Keratinocyte (primary cell): ENCODE measurements at regions not wholly inside any gene's neighbourhood (a gene's known extent, or its start where the extent isn't known, plus 50 kb on each side); places are given as distances from the start of the nearest gene placed in this dataset.

Experiments used
- EZH2 ChIP-seq: IDR thresholded peaks from one replicate; pipeline ENCODE4 v1.6.1; 2012; ENCODE audit warnings: inconsistent platforms, mild to moderate bottlenecking, low read length, moderate library complexity
- TF ChIP-seq, protein P1 (sequence below), 3 experiments: IDR thresholded peaks in 1 of 3; conservative IDR thresholded peaks in 1 of 3; optimal IDR thresholded peaks in 1 of 3; 2 replicates in 2 of 3; 3 replicates in 1 of 3; pipeline versions ENCODE3 to v1.5.1; 2011; ENCODE audit warnings: low read length in 3 of 3, mild to moderate bottlenecking in 3 of 3, moderate library complexity in 2 of 3, control low read depth in 1 of 3, inconsistent platforms in 1 of 3; ENCODE audit not compliant: insufficient read depth in 2 of 3; ENCODE audit errors: extremely low read depth in 1 of 3

DNA sequence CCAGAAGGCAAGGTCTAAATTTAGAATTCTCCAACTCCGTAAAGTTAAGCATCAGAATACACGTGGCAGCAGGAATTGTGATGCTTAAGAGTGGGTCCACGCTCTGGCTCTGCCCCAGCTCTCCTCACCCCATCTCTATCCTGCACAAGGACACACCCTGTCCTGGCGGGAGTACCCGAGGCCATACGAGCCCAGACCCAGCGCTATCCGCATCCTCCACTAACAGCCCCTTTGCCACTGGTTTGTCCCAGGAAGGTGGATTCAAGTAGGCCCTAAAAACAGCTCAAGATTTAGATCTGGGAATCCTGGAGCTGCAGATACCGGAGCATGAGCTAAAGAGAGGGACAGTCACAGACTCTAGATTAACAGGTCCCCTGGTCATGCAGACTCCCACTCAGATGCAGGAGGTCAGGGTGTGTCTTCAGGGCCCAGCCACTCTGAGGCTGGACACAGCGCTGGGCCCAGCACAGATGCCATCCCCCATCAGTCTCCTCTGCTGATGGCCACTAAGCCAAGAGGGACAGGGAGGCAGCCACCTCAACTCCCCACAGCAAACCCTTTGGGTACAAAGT lies 393.3 kb downstream of the NPHP4 start:
- TF ChIP-seq, protein P1, sequence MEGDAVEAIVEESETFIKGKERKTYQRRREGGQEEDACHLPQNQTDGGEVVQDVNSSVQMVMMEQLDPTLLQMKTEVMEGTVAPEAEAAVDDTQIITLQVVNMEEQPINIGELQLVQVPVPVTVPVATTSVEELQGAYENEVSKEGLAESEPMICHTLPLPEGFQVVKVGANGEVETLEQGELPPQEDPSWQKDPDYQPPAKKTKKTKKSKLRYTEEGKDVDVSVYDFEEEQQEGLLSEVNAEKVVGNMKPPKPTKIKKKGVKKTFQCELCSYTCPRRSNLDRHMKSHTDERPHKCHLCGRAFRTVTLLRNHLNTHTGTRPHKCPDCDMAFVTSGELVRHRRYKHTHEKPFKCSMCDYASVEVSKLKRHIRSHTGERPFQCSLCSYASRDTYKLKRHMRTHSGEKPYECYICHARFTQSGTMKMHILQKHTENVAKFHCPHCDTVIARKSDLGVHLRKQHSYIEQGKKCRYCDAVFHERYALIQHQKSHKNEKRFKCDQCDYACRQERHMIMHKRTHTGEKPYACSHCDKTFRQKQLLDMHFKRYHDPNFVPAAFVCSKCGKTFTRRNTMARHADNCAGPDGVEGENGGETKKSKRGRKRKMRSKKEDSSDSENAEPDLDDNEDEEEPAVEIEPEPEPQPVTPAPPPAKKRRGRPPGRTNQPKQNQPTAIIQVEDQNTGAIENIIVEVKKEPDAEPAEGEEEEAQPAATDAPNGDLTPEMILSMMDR (optimal IDR thresholded peaks at IDR 0.05 in 1 of 3, IDR thresholded peaks at IDR 0.05 in 1 of 3, conservative IDR thresholded peaks at IDR 0.05 in 1 of 3; ENCODE audit: extremely low read depth in 1 of 3, insufficient read depth in 2 of 3, low read length in 3 of 3): no peak
- TF ChIP-seq EZH2: no peak
